ENCODE measurements at regions not wholly inside any gene's neighbourhood (a gene's known extent, or its start where the extent isn't known, plus 50 kb on each side); places are given as distances from the start of the nearest gene placed in this dataset.
"Not testable (repeated sequence)": the region's sequence is repeated elsewhere in the genome, so short reads cannot be mapped to it uniquely, and the experiment has no call there.

DNA sequence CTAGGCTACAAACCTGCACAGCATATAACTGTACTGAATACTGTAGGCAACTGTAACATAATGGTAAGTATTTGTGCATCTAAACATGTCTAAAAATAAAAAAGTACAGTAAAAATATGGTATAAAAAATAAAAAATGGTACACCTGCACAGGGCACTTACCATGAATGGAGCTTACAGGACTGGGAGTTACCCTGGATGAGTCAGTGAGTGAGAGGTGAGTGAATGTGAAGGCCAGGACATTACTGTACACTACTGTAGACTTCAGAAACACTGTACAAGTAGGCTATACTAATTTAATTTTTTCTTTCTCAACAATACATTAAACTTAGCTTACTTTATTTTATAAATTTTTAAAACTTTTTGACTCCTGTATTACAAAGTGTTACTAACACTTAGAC, 265.3 kb downstream of the KLF13 start:
- DNase-seq (ENCODE audit: low read depth), result no peak

DNA sequence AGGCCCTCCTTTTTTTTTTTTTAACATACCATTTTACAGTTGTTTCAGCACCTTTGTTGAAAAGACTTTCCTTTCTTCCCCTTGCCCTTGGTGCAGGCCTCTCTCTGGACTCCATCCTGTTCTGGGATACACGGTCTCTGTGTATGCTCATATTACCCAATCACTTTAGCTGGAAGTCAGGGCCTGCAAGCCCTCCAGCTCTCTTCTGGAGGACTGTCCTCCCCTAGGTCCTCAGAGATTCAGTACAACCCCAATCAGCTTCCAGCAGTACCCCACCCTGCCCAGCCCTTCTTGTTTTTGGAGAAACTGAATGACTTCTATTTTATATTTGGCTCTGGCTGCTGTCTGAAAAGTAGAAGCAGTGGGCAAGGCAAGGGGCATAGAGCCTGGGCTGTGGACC, 270.8 kb downstream of the KLF13 start:
- no peak for DNase-seq (ENCODE audit: low read depth)

DNA sequence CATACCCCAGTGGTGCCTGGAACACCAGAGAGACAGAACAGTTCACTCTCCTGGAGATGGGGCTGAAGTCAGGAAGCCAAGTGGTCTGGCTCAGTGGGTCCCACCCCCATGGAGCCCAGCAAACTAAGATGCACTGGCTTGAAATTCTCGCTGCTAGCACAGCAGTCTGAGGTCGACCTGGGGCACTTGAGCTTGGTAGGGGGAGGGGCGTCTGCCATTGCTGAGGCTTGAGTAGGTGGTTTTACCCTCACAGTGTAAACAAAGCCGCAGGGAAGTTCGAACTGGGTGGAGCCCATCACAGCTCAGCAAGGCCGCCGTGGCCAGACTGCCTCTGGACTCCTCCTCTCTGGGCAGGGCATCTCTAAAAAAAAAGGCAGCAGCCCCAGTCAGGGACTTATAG, 272.0 kb downstream of the KLF13 start:
- no peak for DNase-seq (ENCODE audit: low read depth)

DNA sequence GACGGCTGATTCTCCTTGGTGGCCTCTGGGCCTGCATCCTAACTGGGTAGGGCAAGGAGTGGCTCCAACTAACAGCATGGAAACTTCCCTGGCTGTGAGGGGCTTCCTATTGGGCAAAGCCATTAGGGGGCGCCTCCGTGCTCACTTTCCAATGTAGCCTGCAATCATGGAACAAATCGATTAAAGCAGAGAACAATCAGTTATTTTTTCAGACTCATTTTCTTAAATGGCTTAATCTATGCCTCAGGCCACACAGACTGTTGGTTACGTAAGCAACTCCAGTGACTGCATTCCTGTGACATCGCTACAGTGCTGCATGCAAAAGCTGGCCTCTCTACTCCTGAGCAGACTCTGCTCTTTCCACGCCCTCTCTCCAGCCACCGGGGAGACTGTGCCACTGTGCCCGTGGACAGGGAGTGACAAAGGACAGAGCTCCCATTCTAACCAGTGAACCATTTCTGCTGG, 278.9 kb downstream of the KLF13 start:
- no peak for DNase-seq (ENCODE audit: low read depth)

DNA sequence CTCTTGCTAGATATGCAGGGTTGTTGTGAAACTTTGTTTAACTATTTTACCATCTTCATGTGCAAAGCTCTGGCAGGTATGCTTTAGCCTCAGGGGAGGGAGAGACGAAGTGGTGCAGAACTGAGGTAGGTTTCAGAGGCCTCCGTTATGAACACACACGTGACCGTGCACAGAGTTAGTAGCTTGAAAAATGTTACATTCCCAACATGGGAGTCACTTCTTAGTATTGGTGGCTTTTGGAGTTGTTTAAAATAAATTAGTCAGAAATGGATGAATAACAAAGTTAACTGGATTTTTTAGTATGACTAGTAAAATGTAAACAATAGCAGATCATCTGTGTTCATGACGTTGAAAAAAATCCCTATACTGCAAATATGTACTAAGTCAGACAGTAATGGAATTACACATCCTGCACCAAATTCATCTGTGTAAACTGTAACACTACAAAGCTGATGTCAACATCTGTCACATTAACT, 279.6 kb downstream of the KLF13 start:
- no peak for DNase-seq (ENCODE audit: low read depth)

DNA sequence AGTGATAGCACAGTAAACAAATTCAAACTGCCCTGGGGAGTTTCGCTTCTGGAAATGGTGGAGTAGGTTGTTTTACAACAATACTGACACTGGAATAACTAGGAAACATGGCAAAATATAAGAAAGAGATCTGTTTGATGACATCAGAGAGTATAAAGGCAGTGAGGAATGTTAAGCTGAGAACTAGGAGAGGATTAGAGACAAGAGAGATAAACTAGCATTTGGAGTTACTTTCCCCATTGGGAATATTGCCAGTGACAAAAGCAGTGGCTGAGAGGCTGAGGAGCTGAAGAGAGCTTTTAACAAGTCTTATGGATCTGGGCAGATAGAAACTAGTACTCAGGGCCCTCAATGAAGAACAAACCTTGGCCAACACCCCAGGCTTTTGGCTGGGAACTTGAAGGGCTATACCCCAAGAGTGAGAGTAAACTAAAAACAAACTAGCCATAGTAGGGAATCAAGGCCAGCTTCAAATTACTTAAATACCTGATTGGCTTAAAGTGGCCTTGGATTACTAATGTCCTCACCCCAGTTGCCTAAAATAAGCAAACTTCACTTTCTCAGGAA, 280.4 kb downstream of the KLF13 start:
- DNase-seq (ENCODE audit: low read depth), result no peak

DNA sequence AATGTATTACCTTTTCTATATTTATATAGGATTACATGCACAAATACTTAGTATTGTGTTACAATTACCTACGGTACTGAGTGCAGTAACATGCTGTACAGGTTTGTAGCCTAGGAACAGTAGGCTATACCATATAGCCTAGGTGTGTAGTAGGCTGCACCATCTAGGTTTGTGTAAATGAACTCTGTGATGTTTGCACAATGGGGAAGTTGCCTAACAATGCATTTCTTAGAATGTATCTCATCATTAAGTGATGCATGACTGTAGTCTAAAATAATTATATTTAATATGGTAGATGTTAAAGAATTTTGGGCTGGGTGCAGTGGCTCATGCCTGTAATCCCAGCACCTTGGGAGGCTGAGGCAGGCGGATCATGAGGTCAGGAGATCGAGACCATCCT, 281.0 kb downstream of the KLF13 start:
- no peak for DNase-seq (ENCODE audit: low read depth)

DNA sequence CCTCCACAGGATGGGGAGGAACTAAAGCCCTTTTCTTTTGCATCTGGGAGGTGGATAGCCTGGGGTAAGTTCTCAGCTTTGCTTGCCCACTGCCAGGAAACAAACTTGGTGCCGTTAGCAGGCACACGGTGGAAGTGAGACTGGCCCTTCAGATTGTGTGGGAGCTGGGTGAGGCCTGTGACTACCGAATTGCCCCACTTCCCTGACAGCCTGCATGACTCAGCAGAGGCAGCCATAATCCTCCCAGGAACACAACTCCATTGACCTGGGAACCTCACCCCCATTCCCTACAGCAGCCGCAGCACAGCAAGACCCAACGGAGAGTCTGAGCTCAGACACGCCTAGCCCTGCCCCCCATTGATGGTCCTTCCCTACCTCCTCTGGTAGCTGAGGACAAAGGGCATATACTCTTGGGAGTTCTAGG, 282.6 kb downstream of the KLF13 start:
- DNase-seq (ENCODE audit: low read depth), result no peak

DNA sequence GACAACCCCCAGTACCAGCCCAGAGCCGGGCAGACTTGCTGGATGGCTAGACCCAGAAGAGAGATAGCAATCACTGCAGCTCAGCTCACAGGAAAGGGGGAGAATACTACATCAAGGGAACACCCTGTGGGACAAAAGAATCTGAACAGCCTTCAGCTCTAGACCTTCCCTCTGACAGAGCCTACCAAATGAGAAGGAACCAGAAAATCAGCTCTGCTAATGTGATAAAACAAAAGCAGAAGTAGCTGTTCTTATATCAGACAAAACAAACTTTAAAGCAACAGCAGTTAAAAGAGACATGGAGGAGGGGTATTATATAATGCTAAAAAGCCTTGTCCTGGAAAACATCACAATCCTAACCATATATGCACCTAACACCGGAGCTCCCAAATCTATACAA, 283.3 kb downstream of the KLF13 start:
- DNase-seq (ENCODE audit: low read depth), result no peak

DNA sequence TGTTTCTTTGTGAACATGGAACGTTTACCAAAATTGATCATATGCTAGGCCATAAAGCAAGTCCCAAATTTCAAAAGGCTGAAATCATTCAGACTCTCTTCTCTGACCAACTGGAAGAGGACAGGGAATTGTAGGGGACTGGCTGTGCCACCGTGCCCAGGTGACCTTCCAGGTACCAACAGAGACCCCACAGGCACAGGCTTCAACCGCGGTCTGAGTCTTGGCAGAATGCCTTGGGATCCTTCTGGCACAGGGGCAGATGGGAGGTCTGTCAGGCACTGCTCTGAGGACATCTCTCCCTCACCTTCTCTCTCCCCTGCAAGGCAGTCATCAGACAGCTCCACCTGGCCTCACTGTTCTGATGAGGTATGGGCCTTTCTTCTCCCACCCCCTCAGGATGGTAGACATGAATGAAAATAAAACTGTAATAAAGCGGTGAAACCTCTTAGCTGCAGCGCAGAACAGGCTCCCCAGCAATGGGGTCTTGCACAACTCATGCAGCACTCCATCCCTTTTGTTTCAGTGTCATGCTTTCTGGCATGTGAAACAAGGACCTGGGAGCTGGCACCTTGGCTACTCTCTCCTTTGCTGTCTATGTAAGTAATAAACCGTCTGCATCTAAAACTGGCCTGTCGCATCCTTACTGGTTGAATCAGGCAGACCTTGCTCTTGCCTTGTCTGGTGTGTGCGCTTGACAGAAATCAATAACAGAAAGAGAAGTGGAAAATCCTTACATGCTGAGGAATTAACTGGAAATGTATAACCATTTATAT, 289.2 kb downstream of the KLF13 start:
- DNase-seq (ENCODE audit: low read depth), result no peak

DNA sequence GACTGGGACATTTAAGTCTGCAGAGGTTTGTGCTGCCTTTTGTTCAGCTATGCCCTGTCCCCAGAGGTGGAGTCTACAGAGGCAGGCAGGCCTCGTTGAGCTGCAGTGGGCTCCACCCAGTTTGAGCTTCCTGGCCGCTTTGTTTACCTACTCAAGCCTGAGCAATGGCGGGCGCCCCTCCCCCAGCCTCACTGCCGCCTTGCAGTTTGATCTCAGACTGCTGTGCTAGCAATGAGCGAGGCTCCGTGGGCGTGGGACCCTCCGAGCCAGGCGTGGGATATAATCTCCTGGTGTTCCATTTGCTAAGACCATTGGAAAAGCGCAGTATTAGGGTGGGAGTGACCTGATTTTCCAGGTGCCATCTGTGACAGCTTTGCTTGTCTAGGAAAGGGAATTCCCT, 296.7 kb downstream of the KLF13 start:
- not testable (repeated sequence) for DNase-seq (ENCODE audit: low read depth)

DNA sequence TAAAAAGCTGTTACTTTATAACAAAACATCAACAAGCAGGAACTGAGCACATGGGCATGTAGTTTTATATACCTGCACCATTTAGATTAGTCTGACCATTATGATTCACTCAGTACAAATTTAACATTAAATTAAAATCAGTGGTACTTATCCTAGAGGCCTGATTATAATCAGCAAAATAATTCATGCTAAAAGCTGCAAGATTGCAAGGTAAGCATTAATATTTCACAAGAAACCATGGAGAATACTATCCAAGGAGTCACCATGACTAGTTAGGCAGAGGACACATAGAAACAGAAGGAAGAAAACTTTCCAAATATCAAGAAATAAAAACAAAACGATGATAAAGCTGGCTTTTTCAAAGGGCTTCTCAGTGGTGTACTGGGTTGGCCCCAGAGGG, 297.5 kb downstream of the KLF13 start:
- DNase-seq (ENCODE audit: low read depth), result not testable (repeated sequence)

DNA sequence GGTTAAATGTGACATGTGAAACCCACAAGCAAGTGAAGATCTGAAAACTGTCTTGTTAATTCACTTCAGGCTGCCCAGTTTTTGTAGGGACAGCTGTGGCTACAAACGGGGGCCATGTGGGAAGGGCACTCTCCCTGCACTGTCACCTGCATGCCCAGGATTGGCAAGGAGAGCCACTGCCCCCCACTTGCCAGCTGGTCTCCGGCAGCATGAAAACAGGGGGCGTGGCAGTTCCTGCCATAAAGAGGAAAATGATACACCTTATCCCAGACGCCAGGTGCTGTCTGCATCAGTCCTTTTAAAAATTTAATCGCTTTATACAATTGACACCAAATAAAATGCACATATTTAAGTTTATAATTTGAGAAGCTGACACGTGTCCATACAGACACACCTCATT, 309.1 kb downstream of the KLF13 start:
- not testable (repeated sequence) for DNase-seq (ENCODE audit: low read depth)

DNA sequence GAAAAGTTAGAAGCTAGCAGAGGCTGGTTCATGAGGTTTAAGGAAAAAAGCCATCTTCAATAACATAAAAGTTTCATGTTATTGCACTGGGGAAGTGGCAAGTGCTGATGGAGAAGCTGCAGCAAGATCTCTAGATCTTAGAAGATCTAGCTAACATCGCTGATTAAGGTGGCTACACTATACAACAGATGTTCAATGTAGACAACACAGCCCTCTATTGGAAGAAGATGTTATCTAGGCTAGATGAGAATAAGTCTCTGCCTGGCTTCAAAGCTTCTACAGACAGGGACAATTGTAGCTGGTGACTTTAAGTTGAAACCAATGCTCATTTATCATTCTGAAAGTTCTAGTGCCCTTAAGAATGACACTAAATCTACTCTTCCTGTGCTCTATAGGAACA, 310.3 kb downstream of the KLF13 start:
- not testable (repeated sequence) for DNase-seq (ENCODE audit: low read depth)

DNA sequence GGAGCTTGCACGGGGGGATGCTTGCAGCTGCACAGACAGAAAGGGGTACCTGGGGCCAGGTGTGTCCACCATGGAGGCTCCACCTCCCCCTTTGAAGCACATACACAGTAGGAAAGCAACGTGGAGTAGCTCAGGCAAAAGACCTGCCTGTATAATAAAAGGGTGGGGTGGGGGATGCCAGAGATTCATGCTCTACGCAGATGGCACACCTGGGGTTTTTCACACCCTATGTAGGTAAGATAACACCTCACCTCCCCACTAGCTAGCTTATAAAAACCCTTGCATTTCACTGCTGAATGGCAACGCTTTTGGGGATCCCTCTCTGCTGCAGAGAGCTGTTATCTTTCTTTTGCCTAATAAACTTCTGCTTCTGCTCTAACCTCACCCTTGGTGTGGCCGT, 317.3 kb downstream of the KLF13 start:
- DNase-seq (ENCODE audit: low read depth), result not testable (repeated sequence)

DNA sequence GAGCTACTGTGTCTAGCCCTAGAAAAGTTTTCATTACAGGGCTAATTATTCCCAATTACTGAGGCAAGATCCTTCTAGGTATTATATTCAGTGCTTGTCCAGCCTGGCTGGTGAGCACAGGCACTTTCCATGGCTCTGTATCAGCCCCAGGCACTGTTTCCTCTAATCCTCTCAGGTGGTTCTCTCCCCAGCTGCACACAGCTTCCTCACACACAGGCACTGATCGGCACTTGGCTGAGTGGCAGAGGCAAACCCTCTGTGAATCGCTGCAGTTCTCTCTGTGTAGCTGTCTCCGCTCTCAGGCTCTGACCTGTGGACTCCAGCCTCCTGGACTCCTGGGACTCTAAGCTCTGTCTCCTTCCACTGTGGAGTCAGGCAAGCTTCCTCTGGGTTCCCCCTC, 318.1 kb downstream of the KLF13 start:
- DNase-seq (ENCODE audit: low read depth), result not testable (repeated sequence)

DNA sequence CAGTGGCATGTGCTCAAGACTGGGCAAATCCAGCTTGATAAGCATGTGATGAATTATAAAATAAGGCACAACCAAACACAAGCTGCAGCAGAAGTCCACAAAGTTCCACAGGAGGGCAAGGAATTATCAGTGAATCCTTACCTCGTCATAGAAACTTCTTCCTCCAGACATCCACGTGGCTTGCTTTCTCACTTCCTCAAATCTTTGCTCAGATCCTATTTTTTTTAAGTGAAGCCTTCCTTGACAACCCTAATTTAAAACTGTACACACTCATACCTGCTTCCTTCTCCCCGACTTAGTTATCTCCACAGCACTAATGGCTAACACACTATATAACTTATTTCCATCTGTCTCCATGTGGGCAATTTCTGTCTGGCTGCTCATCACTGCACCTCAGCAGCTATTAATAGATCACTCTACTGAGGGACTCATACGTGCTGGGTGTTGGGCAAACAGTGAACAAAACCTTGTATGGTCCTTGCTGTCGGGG, 320.7 kb downstream of the KLF13 start:
- not testable (repeated sequence) for DNase-seq (ENCODE audit: low read depth)

DNA sequence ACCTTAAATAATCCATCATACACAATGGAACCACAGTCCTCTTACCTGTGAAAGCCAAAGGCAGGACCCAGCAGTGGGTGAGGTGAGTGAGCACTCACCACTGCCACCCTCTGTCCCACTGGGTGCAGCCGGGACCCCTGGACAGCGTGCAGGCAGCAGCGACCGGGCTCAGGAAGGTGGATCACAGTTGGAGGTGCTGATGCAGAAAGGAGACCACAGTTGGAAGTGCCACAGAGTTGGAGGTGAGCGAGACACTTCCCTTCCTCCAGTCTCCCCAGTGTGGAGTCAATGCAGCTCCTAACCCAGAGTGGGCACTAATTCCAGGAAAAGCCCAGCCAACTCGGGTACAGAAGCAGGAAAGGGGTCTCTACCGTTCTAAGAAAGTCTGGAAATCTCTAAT, 323.0 kb downstream of the KLF13 start:
- not testable (repeated sequence) for DNase-seq (ENCODE audit: low read depth)

DNA sequence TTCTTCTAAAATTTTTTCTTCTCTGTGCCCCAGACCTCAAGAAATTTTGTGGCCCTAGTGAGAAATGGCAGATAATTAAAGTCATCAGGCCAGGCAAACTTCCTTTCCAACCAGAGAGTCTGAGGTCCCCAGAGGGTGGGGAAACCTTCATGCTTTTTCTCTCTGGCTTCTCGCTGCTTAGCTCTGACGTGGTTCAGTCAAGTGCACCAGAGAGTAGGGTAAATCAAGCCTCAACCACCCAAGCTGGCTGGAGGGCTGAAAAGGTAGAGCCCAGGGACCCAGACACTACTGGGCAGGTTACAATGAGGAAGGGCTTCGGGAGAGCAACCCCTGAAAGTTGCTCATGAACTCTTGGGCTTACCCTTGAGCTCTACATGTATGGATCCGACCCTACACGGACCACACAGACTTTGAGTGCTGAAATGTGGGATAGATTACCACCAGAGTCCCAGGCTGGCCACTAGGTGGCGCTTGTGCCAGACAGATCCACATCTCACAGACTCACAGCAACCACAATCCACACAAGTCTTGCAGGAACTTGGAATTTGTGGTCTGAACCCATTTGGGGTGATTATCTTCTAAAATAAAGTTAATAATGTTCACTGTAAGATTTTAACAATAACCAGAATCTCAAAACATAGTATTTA, 323.5 kb downstream of the KLF13 start:
- DNase-seq (ENCODE audit: low read depth), result not testable (repeated sequence)

DNA sequence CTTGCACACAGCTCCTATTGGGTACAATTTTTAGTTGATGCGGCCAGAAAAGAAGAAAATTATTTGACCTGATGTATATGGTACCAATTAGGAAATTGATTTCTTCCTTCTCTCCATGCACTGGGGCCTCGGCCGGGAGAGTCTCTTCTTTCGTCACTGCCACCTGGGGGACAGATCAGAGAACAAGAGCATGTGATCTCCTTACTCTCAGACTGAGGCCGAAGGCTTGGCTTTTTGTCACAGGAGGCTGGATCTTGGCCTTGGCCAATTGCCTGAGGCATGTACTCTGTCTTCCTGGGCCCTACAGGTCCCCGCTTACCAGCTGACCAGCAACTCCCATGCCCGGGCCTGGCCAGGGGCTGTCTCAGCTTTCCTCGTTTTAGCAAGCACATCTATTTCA, 330.3 kb downstream of the KLF13 start:
- DNase-seq (ENCODE audit: low read depth), result not testable (repeated sequence)

DNA sequence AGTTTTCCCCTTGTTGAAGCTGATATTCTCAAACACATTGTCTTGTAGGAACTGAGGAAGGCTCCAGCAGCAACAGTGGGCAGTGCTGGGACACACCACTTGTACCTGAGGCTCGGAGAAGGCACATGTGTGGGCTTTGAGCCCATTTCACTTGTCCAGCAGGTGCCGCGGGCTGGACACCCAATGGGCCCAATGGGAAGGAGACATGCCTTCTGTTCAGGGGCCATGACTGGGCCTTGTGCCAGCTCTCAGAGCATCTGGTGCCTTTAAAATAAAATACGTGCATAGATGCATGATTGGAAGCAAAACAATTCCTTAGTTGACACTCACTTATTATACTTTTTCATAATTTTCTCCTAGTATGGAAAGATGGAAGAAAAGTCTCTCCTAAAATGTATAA, 334.2 kb downstream of the KLF13 start:
- DNase-seq (ENCODE audit: low read depth), result no peak

DNA sequence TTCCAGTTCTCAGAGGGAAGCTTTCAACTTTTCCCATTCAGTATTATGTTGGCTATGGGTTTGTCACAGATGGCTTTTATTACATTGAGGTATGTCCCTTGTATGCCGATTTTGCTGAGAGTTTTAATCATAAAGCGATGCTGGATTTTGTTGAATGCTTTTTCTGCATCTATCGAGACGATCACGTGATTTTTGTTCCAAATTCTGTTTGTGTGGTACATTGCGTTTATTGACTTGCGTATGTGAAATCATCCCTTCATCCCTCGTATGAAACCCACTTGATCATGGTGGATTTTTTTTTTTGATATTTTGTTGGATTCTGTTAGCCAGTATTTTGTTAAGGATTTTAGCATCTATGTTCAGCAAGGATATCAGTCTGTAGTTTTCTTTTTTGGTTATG, 339.1 kb downstream of the KLF13 start:
- DNase-seq (ENCODE audit: low read depth), result not testable (repeated sequence)
